GM19372 (cell line): ENCODE measurements at regions not wholly inside any gene's neighbourhood (a gene's known extent, or its start where the extent isn't known, plus 50 kb on each side); places are given as distances from the start of the nearest gene placed in this dataset.
"Not testable (repeated sequence)": the region's sequence is repeated elsewhere in the genome, so short reads cannot be mapped to it uniquely, and the experiment has no call there.

ENCODE experiments used
- ATAC-seq: cut with Tn5 transposase; IDR thresholded peaks from one replicate; pipeline ENCODE4 v1.9.1; 2021; ENCODE audit warnings: mild to moderate bottlenecking, low read depth, moderate library complexity; ENCODE audit not compliant: unreplicated experiment

DNA sequence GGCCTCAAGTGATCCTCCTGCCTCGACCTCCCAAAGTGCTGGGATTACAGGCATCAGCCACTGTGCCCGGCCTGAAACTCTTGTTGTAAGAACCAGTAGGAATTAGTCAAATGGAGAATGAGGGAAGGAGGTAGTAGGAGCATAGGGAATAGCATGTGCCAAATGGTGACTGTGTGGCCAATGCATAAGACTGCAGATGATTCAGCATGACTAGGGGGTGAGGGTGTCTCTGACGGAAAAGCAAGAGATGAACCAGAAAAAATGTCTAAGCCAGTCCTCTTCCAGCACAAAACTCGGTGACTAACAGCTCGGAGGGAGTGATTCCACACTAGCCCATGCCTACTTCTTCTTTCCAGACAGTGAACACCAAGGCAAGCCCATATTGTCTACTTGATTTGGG is 58.2 kb upstream of the DUSP21 start:
- no peak for ATAC-seq

- no peak for ATAC-seq
Measured at GRCh38 chrX:44784241-44784640, 59.6 kb upstream of the DUSP21 start.

DNA sequence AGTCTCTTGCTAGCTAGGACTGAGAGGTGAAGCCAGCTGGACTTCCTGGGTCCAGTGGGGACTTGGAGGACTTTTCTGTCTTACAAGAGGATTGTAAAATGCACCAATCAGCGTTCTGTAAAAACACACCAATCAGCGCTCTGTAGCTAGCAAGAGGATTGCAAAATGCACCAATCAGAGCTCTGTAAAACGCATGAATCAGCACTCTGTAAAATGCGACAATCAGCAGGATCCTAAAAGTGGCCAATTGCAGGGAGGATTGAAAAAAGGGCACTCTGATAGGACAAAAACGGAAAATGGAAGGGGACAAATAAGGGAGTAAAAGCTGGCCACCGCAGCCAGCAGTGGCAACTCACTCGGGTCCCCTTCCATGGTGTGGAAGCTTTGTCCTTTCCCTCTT is 65.6 kb upstream of the DUSP21 start:
- no peak for ATAC-seq

DNA sequence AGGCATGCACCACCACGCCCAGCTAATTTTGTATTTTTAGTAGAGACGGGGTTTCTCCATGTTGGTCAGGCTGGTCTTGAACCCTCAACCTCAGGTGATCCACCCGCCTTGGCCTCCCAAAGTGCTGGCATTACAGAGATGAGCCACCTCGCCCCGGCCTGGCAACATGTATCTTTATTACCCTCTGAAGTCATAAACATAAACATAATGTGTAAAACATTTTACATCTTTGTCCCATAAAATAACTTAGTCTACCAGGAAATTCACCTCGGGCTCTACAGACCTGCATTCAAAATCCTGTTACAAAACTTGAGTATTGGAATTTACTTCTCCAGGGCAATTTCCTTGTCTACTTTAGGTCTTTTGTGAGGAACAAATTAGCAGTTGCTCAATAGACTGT is 68.1 kb upstream of the DUSP21 start:
- ATAC-seq: no peak

DNA sequence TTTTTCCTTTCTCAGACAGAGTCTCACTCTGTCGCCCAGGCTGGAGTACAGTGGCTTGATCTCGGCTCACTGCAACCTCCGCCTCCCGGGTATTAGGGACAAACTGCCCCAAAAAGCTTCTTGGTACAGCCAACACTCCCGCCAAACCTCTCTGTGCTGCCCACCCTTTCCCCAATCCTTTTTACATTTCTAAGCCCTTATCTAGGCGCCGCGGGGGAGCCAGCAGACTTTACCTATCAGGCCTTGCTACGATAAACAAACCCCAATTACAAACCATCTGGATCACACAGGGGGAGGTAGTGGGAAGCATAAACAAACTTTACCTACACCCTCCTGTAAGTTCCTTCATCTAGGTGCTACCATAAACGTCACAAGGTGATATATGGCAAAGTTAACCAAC is 69.8 kb upstream of the DUSP21 start:
- not testable (repeated sequence) for ATAC-seq

- no peak for ATAC-seq
Measured at GRCh38 chrX:44770121-44770520, 73.7 kb upstream of the DUSP21 start.

- no peak for ATAC-seq
Measured at GRCh38 chrX:44767308-44767707, 76.5 kb upstream of the DUSP21 start.

GRCh38 chrX:44765556-44765955 is 78.3 kb upstream of the DUSP21 start:
- ATAC-seq: no peak

DNA sequence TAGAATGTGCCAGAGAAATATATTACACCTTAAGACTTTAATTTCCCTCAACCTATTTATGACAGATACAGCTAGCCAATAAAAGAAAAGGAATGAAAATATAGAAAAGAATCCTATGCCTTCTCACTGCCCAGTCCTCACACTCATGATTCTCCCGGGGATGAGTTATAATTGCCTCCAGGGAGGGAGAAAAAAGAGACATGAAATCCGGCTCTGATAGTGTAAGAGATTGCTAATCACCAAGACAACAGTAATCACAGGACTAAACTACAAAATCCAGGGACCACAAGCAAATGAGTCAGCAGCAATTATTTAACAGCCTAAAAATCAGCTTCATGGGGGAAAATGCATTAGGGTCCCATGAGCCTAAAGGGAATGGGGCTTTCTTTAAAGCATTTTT is 95.9 kb upstream of the DUSP21 start:
- ATAC-seq: no peak

GRCh38 chrX:44747317-44747716 is 96.5 kb upstream of the DUSP21 start:
- no peak for ATAC-seq

- no peak for ATAC-seq
Measured at GRCh38 chrX:44744799-44745198, 99.0 kb upstream of the DUSP21 start.

DNA sequence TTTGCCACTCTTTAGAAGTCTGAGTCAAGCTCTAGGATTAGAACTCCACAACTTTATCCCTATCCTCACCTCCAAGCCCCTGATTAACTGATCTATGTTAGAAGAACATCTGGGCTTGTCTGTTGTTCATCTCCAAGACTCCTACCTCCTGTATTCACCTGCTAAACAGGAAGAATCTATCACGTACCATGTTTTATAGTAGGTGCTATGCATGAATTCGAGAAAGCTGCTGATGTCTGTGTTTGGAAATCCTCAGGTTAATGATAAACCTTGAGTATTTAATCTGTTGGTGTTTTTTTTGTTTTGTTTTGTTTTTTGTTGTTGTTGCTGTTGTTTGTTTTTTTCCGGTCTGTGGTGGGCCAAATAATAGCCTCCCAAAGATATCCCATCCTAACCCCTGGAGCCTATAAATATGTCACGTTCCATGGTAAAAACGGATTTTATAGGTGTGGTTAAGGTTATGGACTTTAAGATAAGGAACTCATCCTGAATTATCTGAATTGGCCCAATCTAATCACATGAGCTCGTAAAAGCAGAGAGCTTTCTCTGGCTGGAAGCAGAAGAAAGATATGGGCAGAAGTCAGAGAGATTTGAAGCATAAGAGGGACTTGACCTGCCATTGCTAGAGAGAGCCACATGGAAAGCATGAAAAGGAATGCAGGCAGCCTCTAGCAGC is 101.2 kb upstream of the DUSP21 start:
- ATAC-seq: no peak

DNA sequence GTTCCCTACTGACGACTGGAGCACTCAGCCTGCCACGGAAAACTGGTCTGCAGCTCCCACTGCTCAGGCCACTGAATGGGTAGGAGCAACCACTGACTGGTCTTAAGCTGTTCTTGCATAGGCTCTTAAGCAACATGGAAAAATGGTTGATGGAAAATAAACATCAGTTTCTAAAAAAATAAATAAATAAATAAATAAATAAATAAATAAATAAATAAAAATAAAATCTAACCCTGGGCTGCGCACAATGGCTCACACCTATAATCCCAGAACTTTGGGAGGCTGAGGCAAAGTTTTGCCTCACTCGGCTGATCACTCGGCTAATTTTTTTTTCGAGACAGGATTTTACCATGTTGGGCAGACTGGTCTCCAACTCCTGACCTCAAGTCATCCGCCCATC is 102.0 kb upstream of the DUSP21 start:
- ATAC-seq: not testable (repeated sequence)

DNA sequence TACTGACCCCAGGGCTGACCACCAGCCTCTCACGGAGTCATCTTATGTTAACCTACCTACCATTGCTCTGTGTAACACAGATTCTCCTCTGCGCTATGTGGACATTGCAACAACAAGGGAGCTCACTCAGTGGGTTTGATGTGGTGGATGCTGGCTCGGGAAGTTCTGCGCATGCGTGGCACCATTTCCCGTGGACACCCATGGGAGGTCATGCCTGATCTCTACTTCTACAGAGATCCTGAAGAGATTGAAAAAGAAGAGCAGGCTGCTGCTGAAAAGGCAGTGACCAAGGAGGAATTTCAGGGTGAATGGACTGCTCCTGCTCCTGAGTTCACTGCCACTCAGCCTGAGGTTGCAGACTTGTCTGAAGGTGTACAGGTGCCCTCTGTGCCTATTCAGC is 102.4 kb upstream of the DUSP21 start:
- not testable (repeated sequence) for ATAC-seq

DNA sequence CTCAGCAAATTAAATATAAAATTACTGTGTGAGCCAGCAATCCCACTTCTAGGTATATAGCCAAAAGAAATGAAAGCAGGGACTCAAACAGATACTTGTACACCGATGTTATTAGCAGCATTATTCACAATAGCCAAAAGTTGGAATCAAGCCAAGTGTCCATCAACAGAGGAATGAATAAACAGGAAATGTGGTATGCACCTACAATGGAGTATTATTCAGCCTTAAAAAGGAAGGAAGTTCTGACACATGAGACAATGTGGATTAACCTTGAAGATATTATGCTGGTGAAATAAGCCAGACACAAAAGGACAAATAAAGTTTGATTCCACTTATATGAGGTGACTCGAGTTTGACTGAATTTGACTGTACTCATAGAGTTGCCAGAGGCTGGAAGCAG is 108.3 kb upstream of the DUSP21 start:
- ATAC-seq: no peak

DNA sequence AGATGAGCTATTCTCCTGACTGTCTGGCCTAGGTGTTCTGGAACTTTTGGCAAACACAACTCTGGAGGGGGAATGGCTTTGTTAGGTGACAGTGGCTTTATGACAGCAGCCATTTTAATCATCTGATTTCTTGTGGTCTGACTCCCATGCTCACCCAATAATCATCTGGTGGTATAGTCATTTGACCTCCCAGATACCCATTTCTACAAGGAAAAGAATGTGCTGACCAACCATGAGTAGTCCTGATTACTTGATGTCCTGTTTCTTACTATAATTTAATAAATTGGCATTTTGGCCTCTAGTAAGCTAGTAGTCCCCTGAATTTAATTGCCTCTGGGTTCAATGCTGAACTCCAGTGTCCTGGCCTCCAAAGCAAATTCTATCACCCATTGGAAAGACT is 109.9 kb upstream of the DUSP21 start:
- ATAC-seq: no peak

- ATAC-seq: no peak
Measured at GRCh38 chrX:44731160-44731559, 112.7 kb upstream of the DUSP21 start.

DNA sequence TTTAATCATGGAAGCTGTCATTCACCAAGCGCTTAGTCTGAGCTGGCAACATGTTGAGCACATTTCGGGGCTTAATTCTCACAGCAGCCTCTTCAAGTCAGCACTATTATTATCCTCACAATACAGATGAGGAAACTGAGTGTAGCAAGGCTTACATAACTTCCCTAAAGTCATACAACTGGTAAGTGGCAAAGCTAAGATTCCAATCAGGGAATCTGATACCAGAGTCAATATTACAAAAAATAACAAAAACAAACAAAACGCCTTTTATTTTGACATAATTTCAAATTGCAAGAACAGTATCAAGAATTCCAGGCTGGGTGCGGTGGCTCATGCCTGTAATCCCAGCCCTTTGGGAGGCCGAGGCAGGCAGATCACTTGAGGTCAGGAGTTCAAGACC is 120.4 kb upstream of the DUSP21 start:
- ATAC-seq: no peak

DNA sequence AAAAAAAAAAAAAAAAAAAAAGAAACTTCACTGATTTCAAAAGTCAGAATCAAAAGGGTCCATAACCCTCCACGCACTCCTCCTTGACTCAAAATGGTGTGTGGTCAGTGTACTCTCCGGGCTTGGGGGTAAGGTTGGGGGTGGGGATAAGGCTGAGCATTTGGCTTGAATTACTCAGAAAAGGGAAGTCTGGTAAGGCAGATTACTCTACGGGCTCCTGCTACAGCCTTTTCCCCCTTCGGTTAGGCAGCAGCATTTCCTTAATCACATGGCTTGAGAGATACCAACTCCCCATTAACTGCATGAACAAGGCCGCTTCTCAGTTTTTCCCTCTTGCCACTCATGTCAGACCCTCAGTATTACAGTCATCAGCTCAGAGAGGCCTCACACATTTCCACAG is 135.4 kb upstream of the DUSP21 start:
- no peak for ATAC-seq

DNA sequence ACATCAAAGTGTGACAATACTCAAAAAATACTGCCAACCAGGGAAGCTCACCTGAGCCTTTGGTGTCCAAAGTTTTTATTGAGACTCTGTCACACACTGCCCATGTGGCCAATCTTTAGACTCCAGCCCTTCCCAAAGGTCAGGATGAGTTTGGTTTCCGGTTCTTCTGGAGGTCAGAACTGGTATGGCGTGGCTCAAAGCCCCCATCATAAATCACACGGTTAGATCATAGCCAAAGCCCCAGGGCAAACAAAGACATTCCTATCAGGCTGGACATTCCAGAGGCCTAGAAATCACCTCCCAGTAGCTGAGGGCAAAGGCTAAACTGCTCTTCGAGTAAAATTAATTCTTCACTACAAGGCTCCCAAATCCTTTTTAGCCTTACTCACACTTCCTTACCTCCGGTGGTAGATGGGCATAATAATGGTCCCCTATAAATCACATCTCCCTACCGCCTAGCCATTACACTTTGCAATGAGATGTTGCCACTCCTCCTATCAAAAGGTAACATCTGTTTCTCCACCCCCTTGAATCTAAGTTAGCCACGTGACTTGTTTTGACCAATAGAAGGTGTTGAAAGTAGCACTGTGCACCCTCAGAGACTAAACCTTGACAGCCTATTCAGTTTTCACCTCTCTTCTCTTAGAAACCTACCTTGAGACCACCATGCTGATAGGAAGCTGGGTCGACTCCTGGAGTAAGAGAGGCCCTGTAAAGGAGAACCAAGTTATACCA is 137.8 kb upstream of the DUSP21 start:
- no peak for ATAC-seq

GRCh38 chrX:44698357-44698756 is 145.5 kb upstream of the DUSP21 start:
- ATAC-seq: no peak

DNA sequence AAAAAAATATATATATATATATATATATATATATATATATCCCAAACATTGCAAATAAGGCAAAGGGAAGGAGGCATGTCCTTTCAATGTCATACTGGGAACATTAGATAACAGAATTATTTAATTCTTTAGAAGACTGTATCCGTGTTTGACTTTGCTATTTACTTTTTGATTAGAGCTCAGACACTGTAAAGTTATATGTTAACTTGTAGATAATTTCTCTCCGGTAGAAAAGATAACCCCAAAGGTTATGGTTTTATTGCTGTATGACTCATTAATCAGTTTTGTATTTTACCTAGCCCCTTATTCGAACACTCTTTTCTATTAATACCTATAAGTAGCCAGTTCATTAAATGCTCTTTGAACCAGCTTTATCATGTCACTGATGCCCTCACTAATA is 150.6 kb upstream of the DUSP21 start:
- no peak for ATAC-seq
